ENCODE measurements at regions not wholly inside any gene's neighbourhood (a gene's known extent, or its start where the extent isn't known, plus 50 kb on each side); places are given as distances from the start of the nearest gene placed in this dataset.
"Not testable (repeated sequence)": the region's sequence is repeated elsewhere in the genome, so short reads cannot be mapped to it uniquely, and the experiment has no call there.

DNA sequence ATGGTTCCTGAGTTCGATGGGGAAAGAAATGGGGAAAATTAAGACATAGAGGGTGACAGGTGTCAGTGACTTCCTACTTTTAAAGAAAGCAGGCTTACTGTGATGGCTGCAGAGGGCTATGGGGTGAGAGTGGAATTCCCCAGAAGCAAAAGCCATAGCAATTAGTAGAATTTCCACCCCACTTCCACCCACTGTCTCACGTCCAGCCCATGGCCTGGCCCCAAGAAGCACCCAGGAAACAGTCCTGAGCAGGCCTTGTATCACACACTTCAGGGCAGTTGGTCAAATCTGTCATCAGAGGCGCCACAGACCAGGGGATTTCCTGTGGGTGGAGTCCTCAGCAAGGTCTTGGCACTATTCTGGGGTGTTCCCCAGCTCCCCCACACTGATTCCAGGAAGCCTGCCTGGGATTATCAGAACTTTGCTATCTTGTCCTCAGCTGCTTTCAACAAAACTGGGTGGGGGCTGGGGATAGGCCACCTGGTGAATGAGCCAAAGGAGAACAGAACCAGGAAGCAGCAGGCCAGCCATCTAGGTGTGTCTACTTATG lies 120.1 kb upstream of the CCND2 start:
- no peak for DNase-seq

DNA sequence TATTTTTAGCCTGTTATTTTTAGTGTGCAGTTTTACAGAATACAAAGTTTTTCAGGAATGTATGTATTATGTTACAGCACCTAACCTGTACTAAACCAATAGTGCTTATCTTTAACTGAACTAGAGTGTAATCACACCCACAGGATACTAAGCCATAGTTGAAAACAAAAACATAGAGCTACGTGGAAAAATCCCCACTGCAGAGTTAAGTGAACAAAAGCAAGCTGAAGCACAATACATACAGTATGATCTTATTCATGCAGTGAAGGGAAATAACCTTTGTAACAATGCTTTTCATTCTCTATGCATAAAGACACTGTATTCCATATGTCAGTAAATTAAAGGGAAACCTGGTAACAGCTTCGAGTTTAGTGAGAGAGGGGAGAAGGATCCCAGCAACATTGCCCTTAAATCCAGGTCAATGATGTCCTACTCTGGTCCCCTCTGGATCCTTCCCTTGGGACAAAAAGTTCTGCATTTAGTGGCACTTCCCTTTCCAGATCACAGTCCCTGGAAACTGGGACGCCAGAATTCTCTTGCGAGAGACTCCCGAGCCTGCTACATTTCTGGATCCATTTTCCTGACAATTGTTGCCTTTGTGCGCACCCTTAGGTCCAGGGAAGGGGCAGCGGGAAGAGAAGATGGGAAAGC lies 121.3 kb upstream of the CCND2 start:
- DNase-seq, result no peak

DNA sequence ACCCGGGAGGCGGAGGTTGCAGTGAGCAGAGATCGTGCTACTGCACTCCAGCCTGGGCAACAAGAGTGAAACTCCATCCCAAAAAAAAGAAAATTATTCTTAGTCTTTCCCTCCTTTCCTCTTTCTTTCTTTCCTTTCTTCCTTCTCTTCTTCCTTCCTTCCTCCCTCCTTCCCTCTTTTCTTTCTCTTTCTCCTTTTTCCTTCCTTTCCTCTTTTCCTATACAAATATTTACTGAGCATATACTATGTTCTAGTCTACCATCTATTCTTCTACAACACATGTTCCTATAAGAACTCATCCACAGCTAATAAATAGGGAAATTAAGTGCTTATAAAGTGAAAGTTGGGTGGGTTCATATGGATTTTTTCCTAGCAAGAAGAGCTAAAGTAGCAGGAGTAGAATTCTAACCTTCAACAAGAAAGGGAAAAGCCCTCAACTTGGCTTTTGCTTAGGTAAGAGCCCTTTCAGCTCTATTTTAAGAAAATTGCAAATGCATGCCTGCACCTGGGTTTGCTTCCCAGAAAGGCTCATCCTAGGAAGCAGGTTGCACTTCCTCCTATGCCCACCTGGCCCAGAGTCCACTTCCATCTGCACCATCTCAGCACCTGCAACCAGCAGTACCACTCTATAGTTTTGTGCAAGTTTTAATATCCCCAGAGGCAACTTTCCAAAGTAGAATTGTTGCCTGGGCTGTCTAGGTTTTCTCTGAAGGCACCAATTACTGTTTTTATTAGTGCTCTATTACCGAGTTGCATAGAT lies 122.0 kb upstream of the CCND2 start:
- no peak for DNase-seq

DNA sequence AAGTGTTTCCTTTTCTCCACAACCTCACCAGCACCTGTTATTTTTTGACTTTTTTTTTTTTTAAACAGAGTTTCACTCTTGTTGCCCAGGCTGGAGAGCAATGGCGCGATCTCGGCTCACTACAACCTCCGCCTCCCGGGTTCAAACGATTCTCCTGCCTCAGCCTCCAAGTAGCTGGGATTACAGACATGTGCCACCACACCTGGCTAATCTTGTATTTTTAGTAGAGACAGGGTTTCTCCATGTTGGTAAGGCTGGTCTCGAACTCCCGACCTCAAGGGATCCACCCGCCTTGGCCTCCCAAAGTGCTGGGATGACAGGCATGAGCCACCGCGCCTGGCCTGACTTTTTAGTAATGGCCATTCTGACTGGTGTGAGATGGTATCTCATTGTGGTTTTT lies 123.2 kb upstream of the CCND2 start:
- not testable (repeated sequence) for DNase-seq

DNA sequence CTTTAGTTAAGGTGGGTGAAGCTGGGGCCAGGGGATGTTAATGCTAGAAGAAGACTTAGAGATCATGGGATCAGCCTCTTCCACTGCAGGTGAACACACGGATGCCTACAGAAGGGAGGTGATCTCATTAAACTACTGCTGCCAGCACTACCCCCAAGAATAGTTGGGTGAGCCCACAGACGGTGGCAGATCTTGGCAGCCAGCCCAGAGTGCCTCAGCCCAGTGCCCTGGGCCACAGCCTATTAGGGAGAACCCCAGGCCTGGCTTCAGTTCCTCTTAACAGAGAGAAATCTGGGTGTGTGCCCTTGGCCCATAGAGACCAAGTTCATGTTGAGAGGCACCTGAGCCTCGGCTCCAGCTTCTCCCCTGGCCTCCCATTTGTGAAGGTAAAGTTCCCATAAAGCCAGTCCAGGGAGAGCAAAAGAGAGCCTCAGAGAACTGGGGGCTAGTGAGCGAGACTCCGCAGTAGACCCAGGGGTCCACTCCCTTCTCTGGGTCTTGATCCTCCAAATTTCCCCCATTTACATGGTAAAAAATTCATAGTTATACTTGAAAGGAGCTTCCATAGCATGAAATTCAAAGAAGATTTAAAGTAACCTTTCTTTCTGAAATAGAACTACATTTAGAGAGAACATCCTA lies 125.0 kb upstream of the CCND2 start:
- DNase-seq, result no peak

DNA sequence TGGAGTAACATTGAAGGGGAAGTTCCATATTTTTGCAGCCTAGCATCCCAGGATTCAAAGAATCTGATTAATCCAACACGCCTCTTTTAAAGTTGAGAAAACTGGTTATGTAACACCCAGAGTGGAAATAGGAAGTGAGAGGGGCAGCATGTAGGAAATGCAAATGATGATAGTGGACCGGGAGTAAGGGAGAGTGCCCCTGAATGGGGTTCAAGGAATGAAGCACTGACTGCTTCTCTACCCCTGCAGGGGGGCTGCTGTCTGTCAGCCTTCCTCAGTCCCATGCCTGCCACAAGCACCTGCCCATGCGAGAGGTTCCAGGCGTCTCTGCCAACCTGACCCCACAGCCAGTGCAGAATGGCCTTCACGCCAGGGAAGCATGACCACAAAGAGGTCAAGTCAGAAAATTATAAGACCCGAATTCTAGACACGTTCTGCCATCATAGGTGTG lies 126.5 kb upstream of the CCND2 start:
- no peak for DNase-seq

DNA sequence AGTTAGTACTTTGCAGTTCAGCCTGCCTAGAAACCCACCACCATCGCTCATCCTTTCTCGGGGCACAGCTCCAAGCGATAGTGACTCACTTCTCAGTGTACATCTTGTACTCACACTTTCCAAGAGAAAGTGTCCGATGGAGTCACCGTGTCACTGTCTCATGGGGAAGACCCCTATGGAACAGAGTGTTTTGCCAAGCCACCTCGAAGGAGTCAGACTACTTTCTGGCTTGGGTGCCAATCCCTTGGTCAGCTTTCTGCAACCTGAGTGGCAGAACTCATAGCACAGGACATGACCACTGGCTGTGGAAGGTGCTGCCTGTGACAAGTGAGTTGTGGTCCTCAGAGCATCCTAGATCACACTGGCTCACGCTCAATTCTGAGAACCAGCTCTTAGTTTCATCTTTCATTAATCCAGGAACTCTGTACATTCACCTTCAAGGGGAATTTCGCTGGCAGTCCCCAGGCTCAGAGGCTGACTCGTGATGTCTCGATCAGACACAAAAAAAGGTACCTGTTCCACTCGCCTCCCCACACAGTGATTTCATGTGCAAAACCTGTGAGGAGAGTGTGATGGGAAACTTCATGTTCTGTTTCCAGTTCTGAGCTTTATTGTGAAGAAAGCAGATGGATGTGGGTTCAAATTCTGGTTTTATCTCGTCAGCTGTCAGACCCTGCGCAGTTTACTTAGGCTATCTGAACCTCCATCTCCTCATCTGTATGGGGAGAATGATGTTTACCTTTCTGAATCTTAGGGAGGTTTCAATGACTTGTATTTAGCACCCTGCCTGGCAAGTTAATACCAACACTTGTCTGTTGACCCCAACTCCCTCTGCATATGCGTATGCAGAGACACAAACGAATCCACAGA lies 127.3 kb upstream of the CCND2 start:
- DNase-seq, result no peak

DNA sequence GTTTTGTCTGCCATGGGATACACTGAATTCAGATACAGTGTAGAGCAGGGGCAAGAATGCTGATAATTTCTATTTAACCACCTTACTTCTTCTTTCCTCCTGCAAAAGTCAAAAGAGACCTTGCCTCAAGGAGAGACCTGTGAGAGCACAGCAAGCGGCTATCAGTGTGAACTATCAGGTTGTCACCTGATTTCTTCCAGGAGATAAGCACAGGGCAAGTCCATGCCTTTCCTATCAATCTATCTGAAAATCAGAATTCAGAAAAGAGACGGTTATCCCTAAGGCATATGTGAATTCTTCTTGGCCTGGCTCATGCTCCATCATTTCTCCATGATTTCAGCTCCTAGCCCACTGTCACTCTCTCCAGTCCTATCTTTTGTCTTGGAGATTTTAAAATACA lies 128.9 kb upstream of the CCND2 start:
- DNase-seq, result no peak

DNA sequence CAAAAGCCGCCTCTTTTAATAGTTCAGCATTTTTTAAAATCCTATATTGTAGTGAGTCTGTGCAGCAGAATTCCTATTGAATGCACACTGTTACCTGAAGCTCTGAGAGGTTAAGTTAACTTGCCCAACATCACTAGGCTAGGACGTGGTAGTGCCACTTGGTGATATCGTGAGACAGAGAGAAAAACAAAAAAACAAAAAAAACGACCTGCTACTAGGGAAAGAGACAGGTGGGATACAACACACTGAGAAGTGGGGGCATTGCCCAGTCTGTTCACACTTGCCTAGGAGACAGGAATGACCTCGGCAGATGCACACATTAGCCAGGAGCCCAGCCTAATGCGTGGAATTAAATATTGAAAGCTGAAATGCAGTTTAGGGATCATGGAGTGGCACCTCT lies 129.7 kb upstream of the CCND2 start:
- no peak for DNase-seq

DNA sequence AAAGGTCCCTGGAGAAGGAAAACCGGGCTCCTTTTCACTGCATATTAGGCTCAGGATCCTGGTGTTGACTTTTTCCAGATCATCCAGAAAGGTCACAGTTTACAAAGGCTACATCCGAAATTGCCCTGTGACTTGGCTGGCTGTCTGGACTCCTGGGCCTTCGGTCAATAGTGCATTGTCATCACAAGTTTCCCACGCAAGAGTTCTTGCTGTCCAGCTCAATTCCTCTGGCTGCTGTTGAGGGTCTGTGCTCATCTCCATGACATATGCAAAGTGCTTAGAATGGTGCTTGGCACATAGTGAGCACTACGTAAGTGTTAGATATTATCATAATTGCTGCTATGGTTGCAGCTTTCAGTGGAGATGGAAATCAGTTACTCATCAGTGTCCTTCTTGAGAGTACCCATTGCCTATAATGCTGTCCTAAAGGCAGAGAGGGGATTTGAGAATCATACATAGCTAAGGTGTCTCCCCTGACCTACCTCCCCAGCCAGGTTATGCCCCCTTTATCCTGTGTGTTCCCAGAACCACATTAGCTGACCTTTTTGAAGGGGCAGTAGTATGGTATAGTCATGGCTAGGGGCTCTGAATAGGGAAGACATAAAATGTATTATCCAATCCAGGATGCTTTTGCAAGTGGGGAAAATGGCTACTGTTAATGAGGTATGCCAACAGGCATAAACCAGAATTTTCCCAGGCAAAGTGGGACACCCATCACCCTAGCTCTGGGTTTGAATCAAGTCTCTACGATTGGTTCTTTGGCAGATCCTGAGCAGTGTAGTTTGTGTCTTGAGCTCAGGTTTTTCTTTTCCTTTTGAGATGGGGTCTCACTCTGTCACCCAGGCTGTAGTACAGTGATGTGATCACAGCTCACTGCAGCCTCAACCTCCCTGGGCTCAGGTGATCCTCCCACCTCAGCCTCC lies 132.0 kb upstream of the CCND2 start:
- no peak for DNase-seq

DNA sequence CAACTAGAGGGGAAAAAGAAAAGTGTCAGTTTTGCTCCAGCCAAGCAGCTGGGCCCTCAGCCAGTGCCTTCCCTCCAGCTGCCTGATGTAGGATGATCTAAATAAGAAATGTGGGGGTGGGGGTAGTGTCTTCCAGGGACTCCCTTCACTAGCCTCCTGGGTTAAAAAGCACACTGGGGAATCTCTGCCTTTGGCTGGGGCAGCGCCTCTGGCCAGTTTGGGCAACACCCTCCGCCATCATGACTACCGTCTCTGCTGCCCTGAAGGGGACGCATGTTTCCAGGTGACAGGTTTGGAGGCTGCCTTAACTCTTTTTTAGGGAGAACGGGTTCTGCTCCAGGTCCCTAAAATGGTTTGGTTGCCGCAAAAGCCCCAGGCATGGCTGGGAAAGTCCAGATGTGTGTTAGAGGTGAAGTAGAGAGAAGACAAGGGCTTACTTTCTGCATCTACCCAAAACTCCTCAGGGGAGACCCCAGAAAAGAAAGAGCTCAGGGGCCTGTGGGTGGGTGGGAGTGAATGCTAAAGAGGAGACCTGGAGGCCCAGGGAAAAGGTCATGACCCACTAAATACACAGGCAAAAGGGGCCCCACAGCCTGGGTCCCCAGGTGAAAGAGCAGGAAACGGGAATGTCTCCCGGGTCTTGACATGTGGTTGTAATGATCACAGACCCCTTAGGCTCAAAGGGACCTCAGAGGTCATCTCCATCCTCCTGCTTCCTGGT lies 132.8 kb upstream of the CCND2 start:
- DNase-seq, result no peak

DNA sequence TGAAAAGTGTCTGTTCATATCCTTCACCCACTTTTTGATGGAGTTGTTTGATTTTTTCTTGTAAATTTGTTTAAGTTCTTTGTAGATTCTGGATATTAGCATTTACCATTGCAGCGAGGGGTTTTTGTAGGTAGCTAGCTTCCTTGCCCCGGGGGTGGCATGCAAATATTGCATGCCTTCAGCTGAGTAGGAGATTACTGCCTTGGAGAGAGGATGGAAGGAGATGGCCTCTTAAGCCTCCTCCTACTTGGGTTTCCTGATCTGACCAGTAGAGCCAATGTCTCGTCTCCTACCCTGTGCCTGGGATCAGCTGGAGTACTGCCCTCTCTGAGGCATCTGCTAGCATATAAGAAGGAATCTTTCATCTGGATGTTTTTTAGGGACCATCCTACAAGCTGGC lies 134.4 kb upstream of the CCND2 start:
- DNase-seq, result no peak

DNA sequence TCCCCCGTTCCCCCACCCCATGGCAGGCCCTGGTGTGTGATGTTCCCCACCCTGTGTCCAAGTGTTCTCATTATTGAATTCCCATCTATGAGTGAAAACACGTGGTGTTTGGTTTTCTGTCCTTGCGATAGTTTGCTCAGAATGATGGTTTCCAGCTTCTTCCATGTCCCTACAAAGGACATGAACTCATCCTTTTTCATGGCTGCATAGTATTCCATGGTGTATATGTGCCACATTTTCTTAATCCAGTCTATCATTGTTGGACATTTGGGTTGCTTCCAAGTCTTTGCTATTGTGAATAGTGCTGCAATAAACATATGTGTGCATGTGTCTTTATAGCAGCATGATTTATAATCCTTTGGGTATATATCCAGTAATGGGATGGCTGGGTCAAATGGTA lies 135.0 kb upstream of the CCND2 start:
- not testable (repeated sequence) for DNase-seq

DNA sequence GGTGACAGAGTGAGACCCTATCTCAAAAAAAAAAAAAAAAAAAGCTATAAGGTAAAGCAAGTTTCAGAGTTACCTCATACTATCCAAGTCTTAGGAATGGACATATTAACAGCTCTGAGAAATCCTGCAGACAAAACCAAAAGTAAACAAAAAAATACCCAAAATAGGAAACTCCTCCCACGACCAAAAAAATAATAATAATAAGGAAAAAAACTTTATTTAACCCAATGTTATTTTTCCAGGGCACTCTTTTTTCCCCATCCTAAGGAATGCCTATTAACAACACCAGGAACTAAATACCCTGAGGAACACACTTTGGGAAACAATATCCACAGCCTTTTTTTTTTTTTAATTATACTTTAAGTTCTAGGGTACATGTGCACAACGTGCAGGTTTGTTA lies 135.5 kb upstream of the CCND2 start:
- no peak for DNase-seq

DNA sequence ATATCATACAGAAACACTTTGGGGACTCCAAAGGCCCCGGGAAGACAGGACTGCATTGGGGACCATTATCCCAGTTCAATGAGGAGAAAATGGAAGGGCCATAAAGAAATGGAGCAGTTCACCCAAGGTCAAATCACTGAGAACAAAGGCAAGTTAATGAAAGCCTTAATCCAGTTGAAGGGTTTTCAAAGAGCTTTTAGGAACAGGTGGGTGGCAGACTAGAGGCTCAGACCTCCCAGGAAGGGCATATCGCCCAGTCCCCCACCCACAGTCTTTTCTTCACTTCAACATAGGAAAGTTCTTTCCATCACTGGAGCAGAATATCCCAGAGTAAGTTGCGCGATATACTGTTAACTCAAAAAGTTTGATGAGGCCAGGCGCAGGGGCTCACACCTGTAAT lies 136.1 kb upstream of the CCND2 start:
- no peak for DNase-seq

DNA sequence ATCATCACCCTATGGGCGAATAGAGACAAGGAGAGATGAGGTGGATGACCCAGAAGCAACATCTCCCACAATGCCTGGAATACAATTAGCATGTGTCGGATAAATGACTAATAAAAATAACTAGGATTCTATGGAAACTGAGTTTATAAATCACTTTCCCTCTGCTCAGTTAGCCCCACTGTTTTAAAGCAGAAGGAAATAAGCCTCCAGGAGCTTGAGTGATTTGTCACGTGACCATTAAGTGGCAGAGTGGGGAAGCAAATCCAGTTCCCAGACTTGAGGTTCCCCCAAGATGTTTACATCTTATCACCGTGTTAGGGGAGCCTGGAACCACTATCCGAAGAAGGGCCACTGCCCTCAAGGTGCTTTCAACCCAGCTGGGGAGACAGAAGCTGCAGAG lies 136.5 kb upstream of the CCND2 start:
- DNase-seq, result no peak

DNA sequence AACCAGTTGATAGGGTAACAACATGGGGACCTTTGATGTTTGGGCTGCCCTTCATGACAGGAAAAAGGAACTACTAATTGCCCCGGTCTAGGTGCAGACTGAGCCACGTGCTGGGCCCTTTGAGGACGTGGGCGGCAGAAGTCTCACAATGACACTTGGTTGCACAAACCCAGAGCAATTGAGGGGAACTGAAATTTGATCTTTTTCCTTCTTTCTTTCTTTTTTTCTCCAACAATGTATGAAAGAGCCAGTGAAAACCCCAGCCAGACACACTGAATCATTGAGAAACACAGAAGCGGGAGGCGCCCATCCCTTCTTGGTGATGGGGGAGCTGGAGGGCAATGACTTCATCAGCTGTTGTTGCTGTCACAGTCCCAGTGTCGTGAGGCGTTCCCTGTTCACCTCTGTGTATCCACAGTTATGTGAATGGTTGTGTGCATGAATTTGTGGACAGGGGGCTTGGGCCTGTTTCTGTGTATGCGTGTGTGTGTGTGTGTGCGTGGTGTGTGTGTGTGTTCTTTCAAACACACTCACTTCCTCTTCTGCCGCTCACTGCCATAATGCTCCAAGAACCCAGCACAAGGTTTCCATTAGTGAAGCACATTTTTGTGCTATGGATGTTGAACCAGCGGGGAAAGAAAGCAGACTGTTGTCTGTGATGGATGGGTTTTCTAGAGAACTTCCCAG lies 137.5 kb upstream of the CCND2 start:
- DNase-seq, result no peak

DNA sequence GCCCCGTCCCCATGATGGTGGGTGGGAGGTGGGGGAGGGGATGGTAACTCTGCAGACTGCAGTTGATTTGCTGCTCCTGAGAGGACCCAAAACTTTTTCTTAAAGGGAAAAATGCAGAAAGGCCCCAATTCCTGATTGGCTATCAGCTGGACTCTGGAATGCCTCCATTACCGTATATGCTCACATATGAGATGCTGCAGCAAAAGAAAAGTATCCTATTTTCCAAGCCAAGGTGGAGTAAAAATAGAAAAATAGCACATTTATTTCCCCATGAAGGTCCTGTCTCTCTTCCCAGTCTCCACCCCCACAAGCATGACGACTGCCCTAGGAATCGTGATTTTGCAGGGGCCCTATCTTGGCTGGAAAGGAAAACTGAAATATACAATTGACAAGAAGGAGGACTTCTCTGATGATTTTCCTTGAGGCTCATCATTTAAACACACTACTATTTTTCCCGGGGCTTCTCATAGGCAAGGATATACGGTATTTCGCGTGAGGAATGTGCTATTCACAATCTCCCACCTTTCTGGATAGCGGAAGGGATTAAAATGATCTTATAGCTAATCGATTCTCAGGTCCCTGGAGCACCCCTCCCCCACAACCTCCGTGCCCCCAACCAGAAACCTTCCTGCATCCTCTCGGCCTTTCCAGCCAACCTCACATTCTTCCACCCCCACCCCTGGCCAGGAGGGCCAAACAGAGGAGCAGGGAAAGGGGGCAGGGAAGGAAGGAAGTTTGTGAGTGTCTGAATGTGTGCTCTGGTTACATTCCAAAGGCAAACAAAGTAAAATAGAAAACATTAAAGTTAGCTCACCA lies 138.9 kb upstream of the CCND2 start:
- no peak for DNase-seq

DNA sequence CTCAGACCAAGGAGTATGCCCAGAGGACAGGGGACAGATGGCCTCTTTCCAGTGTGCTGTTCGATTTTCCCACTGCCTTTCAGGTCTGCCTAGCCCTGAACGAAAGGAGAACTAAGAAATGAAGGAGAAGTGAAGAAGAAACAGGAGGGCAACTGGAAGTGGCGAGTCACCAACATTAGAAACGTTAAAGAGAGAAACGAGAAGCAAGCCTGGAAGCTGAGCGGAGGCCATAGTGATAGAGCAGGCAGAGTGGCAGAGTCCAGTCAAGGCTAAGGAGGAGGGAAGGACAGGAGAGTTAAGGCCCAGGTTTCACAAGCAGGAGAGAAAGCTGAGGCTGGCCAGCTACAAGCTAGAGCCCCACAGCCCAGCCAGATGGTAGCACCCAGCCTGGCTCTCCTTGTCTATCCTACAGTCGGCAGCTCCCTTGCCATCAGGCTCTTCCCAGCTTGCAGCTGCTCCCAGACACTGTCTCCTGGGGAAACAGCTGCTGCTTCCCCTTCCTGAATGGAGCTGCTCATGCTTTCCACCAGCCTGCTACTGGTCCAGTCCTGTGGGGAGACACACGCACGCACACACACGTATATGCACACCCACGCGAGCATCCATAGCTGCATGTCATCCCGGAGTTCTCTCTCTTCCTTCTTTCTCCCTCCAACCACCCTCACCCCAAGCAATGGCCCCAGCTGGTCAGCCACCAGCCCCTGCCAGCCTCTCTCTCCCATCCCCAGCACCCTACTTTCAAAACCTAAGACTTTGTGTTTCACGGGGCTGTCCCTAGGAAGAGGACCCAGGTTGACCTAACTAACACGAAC lies 139.7 kb upstream of the CCND2 start:
- DNase-seq, result no peak

All from NCI-H1417 (cell line).